SK-N-SH treated with all-trans-retinoic acid at 6 μM for 48 hours (cell line): ENCODE measurements at regions not wholly inside any gene's neighbourhood (a gene's known extent, or its start where the extent isn't known, plus 50 kb on each side); places are given as distances from the start of the nearest gene placed in this dataset.

Experiments
- ATAC-seq: fragments of 200-7000 bp; cut with Tn5 transposase; 3 replicates; pipeline ENCODE4 v1.9.1; 2020; ENCODE audit warnings: mild to moderate bottlenecking, moderate library complexity
- BACH2 ChIP-seq: fragments of 250-450 bp; sonication (Bioruptor Pico); IDR thresholded peaks from 2 replicates; pipeline ENCODE4 v1.9.0; 2021; ENCODE audit warnings: mild to moderate bottlenecking, borderline replicate concordance
- CREB5 ChIP-seq: fragments of 250-450 bp; sonication (Bioruptor Pico); IDR thresholded peaks from 2 replicates; pipeline ENCODE4 v1.5.1; 2020; ENCODE audit warnings: low read depth, mild to moderate bottlenecking, moderate library complexity
- CSDC2 ChIP-seq: fragments of 250-450 bp; sonication (Bioruptor Pico); IDR thresholded peaks from 2 replicates; pipeline ENCODE4 v1.5.0; 2020; ENCODE audit warnings: mild to moderate bottlenecking, moderate library complexity
- CSRNP3 ChIP-seq: fragments of 250-450 bp; sonication (Bioruptor Pico); IDR thresholded peaks from 2 replicates; pipeline ENCODE4 v1.5.1; 2021; ENCODE audit warnings: mild to moderate bottlenecking, moderate library complexity
- ESRRG ChIP-seq: fragments of 250-450 bp; sonication (Bioruptor Pico); IDR thresholded peaks from 2 replicates; pipeline ENCODE4 v1.6.1; 2021; ENCODE audit warnings: mild to moderate bottlenecking
- ISL1 ChIP-seq: fragments of 250-450 bp; sonication (Bioruptor Pico); IDR thresholded peaks from 2 replicates; pipeline ENCODE4 v2.1.2; 2022; ENCODE audit warnings: mild to moderate bottlenecking, moderate library complexity
- OSR1 ChIP-seq: fragments of 250-450 bp; sonication (Bioruptor Pico); IDR thresholded peaks from 2 replicates; pipeline ENCODE4 v1.8.0; 2022; ENCODE audit warnings: moderate library complexity, mild to moderate bottlenecking, inconsistent platforms
- PATZ1 ChIP-seq: fragments of 250-450 bp; sonication (Bioruptor Pico); IDR thresholded peaks from 2 replicates; pipeline ENCODE4 v1.8.0; 2020; ENCODE audit warnings: mild to moderate bottlenecking, moderate library complexity, borderline replicate concordance
- POU6F1 ChIP-seq: fragments of 250-450 bp; sonication (Bioruptor Pico); IDR thresholded peaks from 2 replicates; pipeline ENCODE4 v1.8.0; 2021; ENCODE audit warnings: low read depth, mild to moderate bottlenecking, moderate library complexity, borderline replicate concordance
- PPARA ChIP-seq: fragments of 250-450 bp; sonication (Bioruptor Pico); IDR thresholded peaks from 2 replicates; pipeline ENCODE4 v1.5.0; 2020; ENCODE audit warnings: mild to moderate bottlenecking, borderline replicate concordance
- SNAI2 ChIP-seq: fragments of 250-450 bp; sonication (Bioruptor Pico); IDR thresholded peaks from 2 replicates; pipeline ENCODE4 v1.5.0; 2020; ENCODE audit warnings: mild to moderate bottlenecking, moderate library complexity
- TCF4 ChIP-seq: fragments of 250-450 bp; sonication (Bioruptor Pico); IDR thresholded peaks from 2 replicates; pipeline ENCODE4 v1.8.0; 2021; ENCODE audit warnings: mild to moderate bottlenecking, moderate library complexity, borderline replicate concordance
- TOX ChIP-seq: fragments of 250-450 bp; sonication (Bioruptor Pico); IDR thresholded peaks from 2 replicates; pipeline ENCODE4 v1.8.0; 2021; ENCODE audit warnings: mild to moderate bottlenecking, moderate library complexity, borderline replicate concordance
- TSHZ2 ChIP-seq: fragments of 250-450 bp; sonication (Bioruptor Pico); IDR thresholded peaks from 2 replicates; pipeline ENCODE4 v1.5.0; 2020; ENCODE audit warnings: mild to moderate bottlenecking, moderate library complexity
- ZC3H10 ChIP-seq: fragments of 250-450 bp; sonication (Bioruptor Pico); IDR thresholded peaks from 2 replicates; pipeline ENCODE4 v1.5.1; 2021; ENCODE audit warnings: mild to moderate bottlenecking, moderate library complexity
- ZFP3 ChIP-seq: fragments of 250-450 bp; sonication (Bioruptor Pico); IDR thresholded peaks from 2 replicates; pipeline ENCODE4 v1.5.0; 2020; ENCODE audit warnings: mild to moderate bottlenecking, moderate library complexity
- ZNF565 ChIP-seq: fragments of 450-650 bp; formaldehyde crosslinking; conservative IDR thresholded peaks from 2 replicates; pipeline ENCODE4 v1.5.0; 2020; ENCODE audit warnings: low read depth, mild to moderate bottlenecking, moderate library complexity
- ZNF70 ChIP-seq: fragments of 450-650 bp; formaldehyde crosslinking; IDR thresholded peaks from 2 replicates; pipeline ENCODE4 v1.5.0; 2020; ENCODE audit warnings: mild to moderate bottlenecking, moderate library complexity

- TF ChIP-seq SNAI2 (CRISPR knock-in tag), result no peak
- no peak for TF ChIP-seq CSRNP3 (CRISPR knock-in tag)
- TF ChIP-seq POU6F1 (CRISPR knock-in tag), result no peak
- no peak for TF ChIP-seq ESRRG (CRISPR knock-in tag)
- no peak for TF ChIP-seq ZC3H10
- peak; percentile 78 for ATAC-seq
These were observed 402.9 kb downstream of the CYLC2 start for GRCh38 chr9:103397868-103398600.

GRCh38 chr9:103399535-103399934, 404.4 kb downstream of the CYLC2 start:
- no peak for TF ChIP-seq ZNF565
- TF ChIP-seq BACH2 (CRISPR knock-in tag), result no peak
- TF ChIP-seq ZFP3 (CRISPR knock-in tag), result no peak
- TF ChIP-seq SNAI2 (CRISPR knock-in tag), result no peak
- no peak for TF ChIP-seq CSDC2 (CRISPR knock-in tag)
- no peak for TF ChIP-seq PPARA
- TF ChIP-seq TOX (CRISPR knock-in tag), result no peak
- TF ChIP-seq OSR1 (CRISPR knock-in tag), result no peak
- no peak for ATAC-seq

GRCh38 chr9:103407260-103407659, 412.1 kb downstream of the CYLC2 start:
- TF ChIP-seq CSRNP3 (CRISPR knock-in tag) (no peak), TCF4 (no peak)
- TF ChIP-seq, all 23 proteins: peak for 0
- no peak for ATAC-seq

GRCh38 chr9:103410059-103410458, 414.9 kb downstream of the CYLC2 start:
- ATAC-seq, result peak; percentile 69; the same call in 2 of the 3 replicates
- TF ChIP-seq BACH2 (CRISPR knock-in tag) (no peak), ZNF70 (CRISPR knock-in tag) (no peak)
- TF ChIP-seq, all 23 proteins: peak for 0

GRCh38 chr9:103427696-103428095, 432.6 kb downstream of the CYLC2 start:
- TF ChIP-seq CREB5 (CRISPR knock-in tag) (no peak), TSHZ2 (CRISPR knock-in tag) (no peak), ISL1 (CRISPR knock-in tag) (no peak), PATZ1 (CRISPR knock-in tag) (no peak), PPARA (no peak), CSRNP3 (CRISPR knock-in tag) (no peak)
- TF ChIP-seq, all 23 proteins: peak for 0
- ATAC-seq, result no peak
